ENCODE measurements at regions not wholly inside any gene's neighbourhood (a gene's known extent, or its start where the extent isn't known, plus 50 kb on each side); places are given as distances from the start of the nearest gene placed in this dataset.

DNA sequence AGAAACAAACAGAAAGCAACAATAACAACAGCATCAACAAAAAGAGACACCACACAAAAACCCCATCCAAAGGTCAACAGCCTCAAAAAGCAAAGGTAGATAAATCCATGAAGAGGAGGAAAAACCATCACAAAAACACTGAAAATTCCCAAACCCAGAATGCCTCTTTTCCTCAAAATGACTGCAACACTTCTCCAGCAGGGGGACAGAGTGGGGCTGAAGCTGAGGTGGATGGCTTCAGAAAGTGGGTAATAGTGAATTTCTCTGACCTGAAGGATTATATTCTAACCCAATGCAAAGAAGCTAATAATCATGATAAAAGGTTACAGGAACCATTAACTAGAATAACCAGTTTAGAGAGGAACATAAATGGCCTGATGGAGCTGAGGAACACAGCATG lies 888.2 kb downstream of the RAB28 start:
- TF ChIP-seq, protein P1, sequence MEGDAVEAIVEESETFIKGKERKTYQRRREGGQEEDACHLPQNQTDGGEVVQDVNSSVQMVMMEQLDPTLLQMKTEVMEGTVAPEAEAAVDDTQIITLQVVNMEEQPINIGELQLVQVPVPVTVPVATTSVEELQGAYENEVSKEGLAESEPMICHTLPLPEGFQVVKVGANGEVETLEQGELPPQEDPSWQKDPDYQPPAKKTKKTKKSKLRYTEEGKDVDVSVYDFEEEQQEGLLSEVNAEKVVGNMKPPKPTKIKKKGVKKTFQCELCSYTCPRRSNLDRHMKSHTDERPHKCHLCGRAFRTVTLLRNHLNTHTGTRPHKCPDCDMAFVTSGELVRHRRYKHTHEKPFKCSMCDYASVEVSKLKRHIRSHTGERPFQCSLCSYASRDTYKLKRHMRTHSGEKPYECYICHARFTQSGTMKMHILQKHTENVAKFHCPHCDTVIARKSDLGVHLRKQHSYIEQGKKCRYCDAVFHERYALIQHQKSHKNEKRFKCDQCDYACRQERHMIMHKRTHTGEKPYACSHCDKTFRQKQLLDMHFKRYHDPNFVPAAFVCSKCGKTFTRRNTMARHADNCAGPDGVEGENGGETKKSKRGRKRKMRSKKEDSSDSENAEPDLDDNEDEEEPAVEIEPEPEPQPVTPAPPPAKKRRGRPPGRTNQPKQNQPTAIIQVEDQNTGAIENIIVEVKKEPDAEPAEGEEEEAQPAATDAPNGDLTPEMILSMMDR (IDR thresholded peaks at IDR 0.05): no peak
- TF ChIP-seq EZH2 (IDR thresholded peaks at IDR 0.05; ENCODE audit: borderline replicate concordance, insufficient read depth, low read depth, low read length, poor library complexity, severe bottlenecking): no peak

Data from B cell (primary cell).